Mesenchymal stem cell (in vitro differentiated cells and primary cell): ENCODE measurements at regions not wholly inside any gene's neighbourhood (a gene's known extent, or its start where the extent isn't known, plus 50 kb on each side); places are given as distances from the start of the nearest gene placed in this dataset.
"Not testable (repeated sequence)": the region's sequence is repeated elsewhere in the genome, so short reads cannot be mapped to it uniquely, and the experiment has no call there.

Experiments
- DNase-seq: peaks from one replicate; pipeline ENCODE4 v3.0.0-alpha.2; 2013
- H2AFZ ChIP-seq: one replicate; pipeline ENCODE4 v1.6.1; 2013; ENCODE audit warnings: low read depth, mild to moderate bottlenecking, control low read depth, inconsistent platforms, low read length, moderate library complexity
- H2AK5ac ChIP-seq: 2 replicates; pipeline ENCODE4 v1.6.1; 2013; ENCODE audit warnings: low read length, moderate library complexity, mild to moderate bottlenecking, inconsistent platforms; ENCODE audit not compliant: severe bottlenecking
- H2BK120ac ChIP-seq: one replicate; pipeline ENCODE4 v1.6.1; 2013; ENCODE audit warnings: low read depth, mild to moderate bottlenecking, inconsistent platforms, low read length, moderate library complexity
- H2BK12ac ChIP-seq, 2 experiments: one replicate each; pipeline ENCODE4 v1.6.1; 2013; ENCODE audit warnings: inconsistent platforms in 2 of 2, low read length in 2 of 2, mild to moderate bottlenecking in 2 of 2, moderate library complexity in 2 of 2, control low read depth in 1 of 2
- H2BK15ac ChIP-seq: one replicate; pipeline ENCODE4 v1.6.1; 2013; ENCODE audit warnings: mild to moderate bottlenecking, low read depth, inconsistent platforms; ENCODE audit not compliant: poor library complexity, severe bottlenecking
- H2BK5ac ChIP-seq: 2 replicates; pipeline ENCODE4 v1.6.1; 2013; ENCODE audit warnings: low read depth, mild to moderate bottlenecking, low read length, control low read depth, inconsistent platforms; ENCODE audit not compliant: poor library complexity, severe bottlenecking
- H3K14ac ChIP-seq, 2 experiments: one replicate each; pipeline ENCODE4 v1.6.1; 2013; ENCODE audit warnings: inconsistent platforms in 2 of 2, low read length in 2 of 2, control low read depth in 1 of 2, mild to moderate bottlenecking in 1 of 2, moderate library complexity in 1 of 2
- H3K18ac ChIP-seq, 2 experiments: one replicate each; pipeline ENCODE4 v1.6.1; 2013; ENCODE audit warnings: inconsistent platforms in 2 of 2, low read length in 2 of 2, control low read depth in 1 of 2, low read depth in 1 of 2, mild to moderate bottlenecking in 1 of 2
- H3K23ac ChIP-seq, 2 experiments: one replicate each; pipeline ENCODE4 v1.6.1; 2013; ENCODE audit warnings: inconsistent platforms in 2 of 2, low read length in 2 of 2, mild to moderate bottlenecking in 2 of 2, moderate library complexity in 2 of 2, control low read depth in 1 of 2
- H3K27ac ChIP-seq: 2 replicates; pipeline ENCODE4 v1.5.1; 2013; ENCODE audit warnings: mild to moderate bottlenecking, moderate library complexity, low read length, control low read depth, inconsistent platforms; ENCODE audit not compliant: poor library complexity, severe bottlenecking
- H3K27me3 ChIP-seq, 2 experiments: 2 replicates each; pipeline versions ENCODE4 v1.6.1 to v1.7.0; 2013; ENCODE audit warnings: low read length in 2 of 2, mild to moderate bottlenecking in 2 of 2, moderate library complexity in 2 of 2, control low read depth in 1 of 2, inconsistent platforms in 1 of 2; ENCODE audit not compliant: control insufficient read depth in 1 of 2, insufficient read depth in 1 of 2
- H3K36me3 ChIP-seq, 2 experiments: 2 replicates each; pipeline versions ENCODE4 v1.6.1 to v1.7.0; 2013; ENCODE audit warnings: low read length in 2 of 2, control low read depth in 1 of 2, inconsistent platforms in 1 of 2, low read depth in 1 of 2, mild to moderate bottlenecking in 1 of 2; ENCODE audit not compliant: insufficient read depth in 2 of 2, control insufficient read depth in 1 of 2
- H3K4ac ChIP-seq, 2 experiments: one replicate each; pipeline ENCODE4 v1.6.1; 2013; ENCODE audit warnings: inconsistent platforms in 2 of 2, low read length in 2 of 2, mild to moderate bottlenecking in 2 of 2, moderate library complexity in 2 of 2, control low read depth in 1 of 2, low read depth in 1 of 2
- H3K4me1 ChIP-seq: 2 replicates; pipeline ENCODE4 v1.6.1; 2013; ENCODE audit warnings: low read depth, low read length, control low read depth; ENCODE audit not compliant: control insufficient read depth, insufficient read depth
- H3K4me2 ChIP-seq: 2 replicates; pipeline ENCODE4 v1.6.1; 2013; ENCODE audit warnings: low read length, mild to moderate bottlenecking, inconsistent platforms; ENCODE audit not compliant: poor library complexity, severe bottlenecking
- H3K4me3 ChIP-seq, 2 experiments: 2 replicates each; pipeline versions ENCODE4 v1.5.1 to v1.7.0; 2013; ENCODE audit warnings: low read length in 2 of 2, mild to moderate bottlenecking in 2 of 2, control low read depth in 1 of 2, low read depth in 1 of 2; ENCODE audit not compliant: insufficient read depth in 1 of 2
- H3K79me1 ChIP-seq: replicated peaks from 2 replicates; pipeline ENCODE4 v1.6.1; 2013; ENCODE audit warnings: mild to moderate bottlenecking, control low read depth, low read length, inconsistent platforms; ENCODE audit not compliant: poor library complexity, severe bottlenecking
- H3K9ac ChIP-seq: 2 replicates; pipeline ENCODE4 v1.7.0; 2013; ENCODE audit warnings: mild to moderate bottlenecking, low read length, moderate library complexity
- H3K9me3 ChIP-seq: 2 replicates; pipeline ENCODE4 v1.7.0; 2013; ENCODE audit warnings: mild to moderate bottlenecking, low read length; ENCODE audit not compliant: control insufficient read depth
- H4K8ac ChIP-seq: one replicate; pipeline ENCODE4 v1.6.1; 2013; ENCODE audit warnings: inconsistent platforms, mild to moderate bottlenecking, low read length, moderate library complexity
- H4K91ac ChIP-seq: one replicate; pipeline ENCODE4 v1.6.1; 2013; ENCODE audit warnings: mild to moderate bottlenecking, low read length, inconsistent platforms
- WGBS: methylation state at CpG from one replicate; pipeline ENCODE4 v1.1.7; 2013; ENCODE audit warnings: mixed read lengths; 5-methylcytosine and 5-hydroxymethylcytosine counted together

DNA sequence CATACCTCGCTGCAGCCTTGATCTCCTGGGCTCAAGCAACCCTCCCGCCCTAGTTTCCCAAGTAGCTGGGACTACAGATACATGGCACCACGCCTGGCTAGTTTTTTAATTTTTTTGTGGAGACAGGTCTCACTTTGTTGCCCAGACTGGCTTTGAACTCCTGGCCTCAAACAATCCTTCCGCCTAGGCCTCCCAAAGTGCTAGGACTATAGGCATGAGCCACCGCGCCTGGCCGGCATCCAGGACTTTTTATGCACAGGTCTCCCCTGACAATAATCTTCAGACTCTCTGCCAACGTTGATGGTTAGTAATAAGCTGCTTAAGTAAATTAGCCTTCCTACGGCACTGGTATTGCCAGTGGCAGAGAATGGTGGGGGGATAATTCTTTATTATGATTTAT lies 110.5 kb upstream of the MTHFD1L start:
- H3K79me1 ChIP-seq, result no peaks in the 10 kb centered on the region
- H3K27me3 ChIP-seq, result peaks cover 0 to 7% of the 10 kb centered on the region in 2 experiments
- H3K18ac ChIP-seq, result no peak overlapping the region
- no peak overlapping the region for H2BK5ac ChIP-seq
- H3K14ac ChIP-seq, result no peak overlapping the region
- no peak overlapping the region for H2BK12ac ChIP-seq
- H2BK15ac ChIP-seq, result no peak overlapping the region
- H3K9ac ChIP-seq, result no peak overlapping the region
- no peak overlapping the region for H2AFZ ChIP-seq
- no peak overlapping the region for H2AK5ac ChIP-seq
- H3K36me3 ChIP-seq, result no peaks in the 10 kb centered on the region
- H3K4me2 ChIP-seq, result no peak overlapping the region
- H3K4ac ChIP-seq, result no peak overlapping the region
- no peak overlapping the region for H4K91ac ChIP-seq
- no peak overlapping the region for H3K23ac ChIP-seq
- H4K8ac ChIP-seq, result no peak overlapping the region
- WGBS, result 95% methylated on average over 4 of the region's 9 CpGs
- no peak for DNase-seq
- no peak overlapping the region for H3K27ac ChIP-seq
- no peak overlapping the region for H2BK120ac ChIP-seq
- no peaks in the 10 kb centered on the region for H3K9me3 ChIP-seq
- no peak overlapping the region for H3K4me3 ChIP-seq
- peaks cover 4% of the 10 kb centered on the region for H3K4me1 ChIP-seq

DNA sequence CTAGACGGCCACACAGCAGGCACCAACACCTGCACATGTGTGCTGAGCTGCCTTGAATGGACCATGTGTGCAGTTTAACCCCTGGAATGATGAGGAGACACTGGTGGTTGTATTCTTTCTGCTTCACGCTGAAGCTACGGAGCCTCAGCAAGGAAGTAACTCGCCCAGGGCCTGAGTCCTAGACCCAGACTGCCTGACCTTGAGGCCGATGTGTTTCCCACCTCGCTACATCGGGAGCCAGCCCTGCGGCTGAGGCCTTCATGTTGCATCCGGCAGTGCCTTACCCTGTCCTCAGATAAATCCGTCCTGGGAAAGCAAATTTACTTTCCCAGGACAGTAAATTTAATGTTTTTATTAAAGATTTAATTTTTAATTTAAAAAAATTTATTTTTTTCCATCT lies 110.0 kb upstream of the MTHFD1L start:
- no peaks in the 10 kb centered on the region for H3K79me1 ChIP-seq
- H3K27ac ChIP-seq, result no peak overlapping the region
- H3K4me2 ChIP-seq, result no peak overlapping the region
- peak overlapping the region in 1 of 2 experiments; percentile 18 for H3K14ac ChIP-seq
- no peak overlapping the region for H2BK15ac ChIP-seq
- no peak overlapping the region for H2AFZ ChIP-seq
- no peak overlapping the region for H4K91ac ChIP-seq
- no peak overlapping the region for H3K9ac ChIP-seq
- no peak overlapping the region for H2BK5ac ChIP-seq
- no peak overlapping the region for H3K4me3 ChIP-seq
- H3K36me3 ChIP-seq, result no peaks in the 10 kb centered on the region
- H2BK120ac ChIP-seq, result no peak overlapping the region
- no peak overlapping the region for H2BK12ac ChIP-seq
- WGBS, result 88% methylated on average over 7 of the region's 10 CpGs
- H3K9me3 ChIP-seq, result no peaks in the 10 kb centered on the region
- H3K4ac ChIP-seq, result no peak overlapping the region
- H2AK5ac ChIP-seq, result no peak overlapping the region
- peaks cover 0 to 7% of the 10 kb centered on the region in 2 experiments for H3K27me3 ChIP-seq
- H3K23ac ChIP-seq, result no peak overlapping the region
- DNase-seq, result no peak
- peaks cover 4% of the 10 kb centered on the region for H3K4me1 ChIP-seq
- no peak overlapping the region for H3K18ac ChIP-seq
- no peak overlapping the region for H4K8ac ChIP-seq

DNA sequence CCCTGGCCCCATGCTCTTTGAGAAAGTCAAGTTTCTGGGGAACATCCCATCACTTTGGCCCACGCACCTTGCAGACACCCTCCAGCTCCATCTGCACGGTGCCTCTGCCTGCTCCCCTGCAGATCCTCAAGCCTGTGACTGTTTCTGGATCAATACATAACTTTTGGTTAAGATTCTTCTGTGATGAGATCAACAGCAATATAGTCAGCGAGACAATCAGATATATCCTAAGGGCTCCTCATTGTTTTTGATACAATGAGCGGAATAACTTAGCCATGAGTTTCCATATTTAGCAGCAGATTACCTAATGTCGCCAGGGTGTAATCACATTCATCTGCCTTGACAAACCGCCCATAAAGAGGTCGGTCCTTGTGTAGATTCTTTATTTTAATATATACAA lies 109.3 kb upstream of the MTHFD1L start:
- H3K4ac ChIP-seq, result no peak overlapping the region
- no peak overlapping the region for H3K14ac ChIP-seq
- H2AFZ ChIP-seq, result no peak overlapping the region
- no peak overlapping the region for H3K23ac ChIP-seq
- 99% methylated on average over 7 of the region's 7 CpGs for WGBS
- H3K27ac ChIP-seq, result no peak overlapping the region
- H4K8ac ChIP-seq, result no peak overlapping the region
- H2BK5ac ChIP-seq, result no peak overlapping the region
- peaks cover 4% of the 10 kb centered on the region for H3K4me1 ChIP-seq
- no peaks in the 10 kb centered on the region for H3K9me3 ChIP-seq
- H3K79me1 ChIP-seq, result no peaks in the 10 kb centered on the region
- no peak for DNase-seq
- H3K9ac ChIP-seq, result no peak overlapping the region
- H2BK15ac ChIP-seq, result no peak overlapping the region
- H3K4me3 ChIP-seq, result no peak overlapping the region
- H3K4me2 ChIP-seq, result no peak overlapping the region
- no peak overlapping the region for H3K18ac ChIP-seq
- H2BK12ac ChIP-seq, result no peak overlapping the region
- no peak overlapping the region for H2BK120ac ChIP-seq
- peaks cover 0 to 7% of the 10 kb centered on the region in 2 experiments for H3K27me3 ChIP-seq
- no peak overlapping the region for H4K91ac ChIP-seq
- H3K36me3 ChIP-seq, result no peaks in the 10 kb centered on the region
- H2AK5ac ChIP-seq, result no peak overlapping the region

DNA sequence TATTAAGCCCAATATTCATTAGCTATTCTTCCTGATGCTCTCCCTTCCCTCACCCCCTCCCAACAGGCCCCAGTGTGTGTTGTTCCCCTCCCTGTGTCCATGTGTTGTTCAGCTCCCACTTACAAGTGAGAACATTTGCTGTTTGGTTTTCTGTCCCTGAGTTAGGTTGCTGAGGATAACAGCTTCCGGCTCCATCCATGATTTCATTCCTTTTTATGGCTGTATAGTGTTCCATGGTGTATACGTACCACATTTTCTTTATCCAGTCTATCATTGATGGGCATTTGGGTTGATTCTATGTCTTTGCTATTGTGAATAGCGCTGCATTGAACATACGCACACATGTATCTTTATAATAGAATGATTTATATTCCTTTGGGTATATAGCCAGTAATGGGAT lies 107.7 kb upstream of the MTHFD1L start:
- H3K23ac ChIP-seq, H3K9me3 ChIP-seq, H3K27ac ChIP-seq, H3K4ac ChIP-seq, H3K14ac ChIP-seq, H2AK5ac ChIP-seq, H2BK12ac ChIP-seq, H3K4me1 ChIP-seq, H3K79me1 ChIP-seq, H4K8ac ChIP-seq, H2AFZ ChIP-seq, H2BK5ac ChIP-seq, H2BK120ac ChIP-seq, H3K36me3 ChIP-seq, DNase-seq, H2BK15ac ChIP-seq, H3K9ac ChIP-seq, H4K91ac ChIP-seq, H3K4me3 ChIP-seq, H3K4me2 ChIP-seq, H3K18ac ChIP-seq, H3K27me3 ChIP-seq: not testable (repeated sequence)
- WGBS, result no CpG with 5 or more reads among the region's 4 CpGs
